GM12892 (cell line): ENCODE measurements at regions not wholly inside any gene's neighbourhood (a gene's known extent, or its start where the extent isn't known, plus 50 kb on each side); places are given as distances from the start of the nearest gene placed in this dataset.

Experiments
- POLR2A ChIP-seq: IDR thresholded peaks from 2 replicates; pipeline ENCODE4 v1.6.1; 2011; ENCODE audit warnings: low read depth, low read length, control low read depth
- POLR2AphosphoS5 ChIP-seq: IDR thresholded peaks from 2 replicates; pipeline ENCODE4 v1.6.1; 2011; ENCODE audit warnings: low read depth, low read length, control low read depth
- TAF1 ChIP-seq: IDR thresholded peaks from 2 replicates; pipeline ENCODE4 v1.6.1; 2011; ENCODE audit warnings: low read depth, mild to moderate bottlenecking, control low read depth, low read length, borderline replicate concordance

- TF ChIP-seq POLR2A (no peak), TAF1 (no peak), POLR2AphosphoS5 (no peak)
These were observed 112.5 kb upstream of the NGF start for GRCh38 chr1:115450501-115451040.
